ENCODE measurements at regions not wholly inside any gene's neighbourhood (a gene's known extent, or its start where the extent isn't known, plus 50 kb on each side); places are given as distances from the start of the nearest gene placed in this dataset.

- DNase-seq = no peak
Observed at GRCh38 chr11:71356280-71356876, 91.8 kb downstream of the DHCR7 start.

DNA sequence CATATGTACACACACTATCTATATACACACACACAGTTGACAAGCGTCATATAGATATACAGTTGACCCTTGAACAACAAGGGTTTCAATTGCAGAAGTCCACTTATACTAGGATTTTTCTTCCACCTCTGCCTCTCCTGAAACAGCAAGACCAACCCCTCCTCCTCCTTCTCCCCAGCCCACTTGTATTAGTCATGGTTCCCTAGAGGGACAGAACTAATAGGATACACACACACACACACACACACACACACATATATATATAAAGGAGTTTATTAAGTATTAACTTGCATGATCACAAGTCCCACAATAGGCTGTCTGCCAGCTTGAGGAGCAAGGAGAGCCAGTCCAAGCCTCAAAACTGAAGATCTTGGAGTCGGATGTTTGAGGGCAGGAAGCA lies 92.9 kb downstream of the DHCR7 start:
- DNase-seq = no peak

- no peak for DNase-seq
Observed at GRCh38 chr11:71354394-71355105, 93.6 kb downstream of the DHCR7 start.

- no peak for DNase-seq
Observed at GRCh38 chr11:71352748-71353147, 95.4 kb downstream of the DHCR7 start.

- DNase-seq = no peak
Observed at GRCh38 chr11:71352226-71352625, 96.0 kb downstream of the DHCR7 start.

DNA sequence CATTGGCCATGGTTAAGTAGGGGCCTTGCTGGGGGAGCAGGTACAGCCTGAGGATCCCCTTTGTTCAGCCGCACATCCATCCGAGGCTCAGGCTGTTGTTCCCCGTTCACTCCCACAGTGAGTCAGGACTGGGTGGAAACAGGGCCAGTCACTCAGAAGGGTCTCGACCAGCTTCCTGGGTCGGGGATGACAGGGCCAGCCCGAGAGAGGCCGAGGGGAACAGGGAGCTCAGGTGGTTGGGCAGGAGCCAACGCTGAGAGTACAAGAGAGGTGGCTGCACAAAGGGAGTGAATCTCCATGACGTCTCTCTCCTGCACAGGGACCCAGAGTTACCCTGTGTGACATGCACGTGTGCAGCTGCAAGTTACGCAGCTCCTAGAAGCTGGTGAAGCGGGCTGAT lies 97.2 kb upstream of the SHANK2 start:
- DNase-seq = no peak

DNA sequence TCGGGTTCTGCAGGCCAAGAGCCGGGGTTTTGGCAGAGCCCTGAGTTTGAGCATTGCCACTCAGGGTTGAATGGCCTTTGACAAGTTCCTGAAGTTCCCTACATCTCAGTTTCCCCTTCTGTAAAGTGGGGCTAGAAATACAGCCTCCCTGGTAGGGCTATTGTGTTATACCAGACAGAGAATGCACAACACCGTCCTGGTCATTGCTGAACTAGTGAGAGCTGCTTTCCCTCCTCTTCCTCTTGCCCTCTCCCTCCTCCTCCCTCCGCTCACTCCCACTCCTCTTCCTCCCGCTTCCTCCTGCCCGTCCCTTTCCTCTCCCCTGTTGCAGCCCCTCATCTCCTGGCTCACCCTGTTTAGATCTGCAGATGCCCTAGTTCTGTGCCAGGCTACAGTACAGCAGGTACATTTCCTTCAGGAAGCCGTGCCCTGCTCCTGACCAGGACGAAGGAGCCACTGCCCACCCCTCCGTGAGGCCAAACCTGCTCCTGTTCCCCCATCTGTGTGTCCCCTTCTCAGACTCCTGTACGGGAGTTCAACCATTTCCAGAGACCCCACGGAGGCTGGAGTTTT lies 91.5 kb upstream of the SHANK2 start:
- DNase-seq = no peak

DNA sequence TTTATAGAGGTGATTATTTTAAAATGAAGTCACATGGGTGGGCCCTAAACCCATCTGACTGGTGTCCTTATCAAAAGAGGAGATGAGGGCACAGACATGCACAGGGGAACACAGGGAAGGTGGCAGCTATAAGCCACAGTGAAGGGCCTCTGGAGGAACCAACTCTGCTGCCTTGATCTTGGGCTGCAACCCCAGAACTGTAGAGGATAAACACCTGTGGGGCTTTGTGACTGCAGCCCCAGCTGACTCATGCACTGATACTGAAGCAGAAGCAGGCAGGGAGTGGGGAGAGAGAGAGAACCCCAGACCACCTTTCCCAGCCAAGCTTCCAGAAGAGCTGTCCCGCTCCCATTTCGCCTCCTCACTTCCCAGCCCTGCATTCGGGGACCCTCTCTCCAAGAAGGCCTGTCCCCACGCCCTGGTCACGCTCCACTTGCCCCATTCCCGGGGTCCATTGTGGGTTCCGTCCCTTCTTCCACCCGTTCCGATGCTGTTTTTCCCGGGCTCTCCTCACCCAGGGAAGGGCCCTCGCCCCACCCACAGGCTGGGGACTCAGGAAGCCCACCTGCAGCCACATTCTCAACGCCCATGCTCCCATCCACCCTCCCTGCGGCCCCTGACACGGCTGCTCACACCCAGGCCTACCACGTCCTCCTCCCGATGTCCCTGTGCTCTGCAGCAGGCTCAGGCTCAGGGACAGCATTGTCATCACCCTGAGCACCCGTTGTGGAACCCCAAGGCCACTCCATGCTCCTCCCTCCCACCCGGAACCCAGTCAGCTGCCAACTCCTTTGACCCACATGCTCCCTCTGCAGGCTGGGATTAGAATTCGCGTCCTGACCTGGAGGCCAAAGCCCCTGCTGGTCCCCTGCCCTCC lies 90.8 kb upstream of the SHANK2 start:
- peak; percentile 39 for DNase-seq

- no peak for DNase-seq
Observed at GRCh38 chr11:71342116-71342515, 89.7 kb upstream of the SHANK2 start.

GRCh38 chr11:71341596-71341995 lies 89.2 kb upstream of the SHANK2 start:
- DNase-seq = no peak

- DNase-seq = no peak
Observed at GRCh38 chr11:71341173-71341572, 88.8 kb upstream of the SHANK2 start.

GRCh38 chr11:71340086-71340606 lies 87.8 kb upstream of the SHANK2 start:
- no peak for DNase-seq

GRCh38 chr11:71339396-71339881 lies 87.1 kb upstream of the SHANK2 start:
- no peak for DNase-seq

DNA sequence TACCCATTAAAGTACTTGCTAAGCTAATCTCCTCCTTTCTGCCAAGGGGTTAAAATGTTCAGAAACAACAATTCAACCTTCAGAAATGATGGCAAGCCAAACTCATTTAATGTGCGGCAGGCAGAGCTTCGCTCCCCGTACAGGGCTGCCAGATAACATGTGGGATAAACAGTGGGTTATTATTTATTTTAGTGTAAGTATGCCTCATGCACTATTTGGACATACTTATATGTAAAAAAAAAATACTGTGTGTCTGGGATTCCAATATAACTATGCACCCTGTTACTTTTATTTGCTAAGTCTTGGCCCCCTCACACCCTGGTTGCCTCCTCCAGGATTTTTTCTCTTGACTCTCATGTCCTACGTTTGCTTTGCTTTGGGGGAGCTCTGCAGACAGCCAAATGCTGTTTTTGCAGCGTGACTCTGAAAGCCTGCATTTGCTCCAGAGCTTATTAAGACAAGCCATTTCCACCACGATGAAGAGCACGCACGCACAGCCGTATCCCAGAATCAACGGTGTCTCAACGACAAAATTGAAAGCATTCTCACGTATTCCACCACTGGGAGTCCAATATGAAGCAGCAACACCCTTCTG lies 86.5 kb upstream of the SHANK2 start:
- DNase-seq = no peak

GRCh38 chr11:71336996-71337754 lies 84.8 kb upstream of the SHANK2 start:
- DNase-seq = no peak

DNA sequence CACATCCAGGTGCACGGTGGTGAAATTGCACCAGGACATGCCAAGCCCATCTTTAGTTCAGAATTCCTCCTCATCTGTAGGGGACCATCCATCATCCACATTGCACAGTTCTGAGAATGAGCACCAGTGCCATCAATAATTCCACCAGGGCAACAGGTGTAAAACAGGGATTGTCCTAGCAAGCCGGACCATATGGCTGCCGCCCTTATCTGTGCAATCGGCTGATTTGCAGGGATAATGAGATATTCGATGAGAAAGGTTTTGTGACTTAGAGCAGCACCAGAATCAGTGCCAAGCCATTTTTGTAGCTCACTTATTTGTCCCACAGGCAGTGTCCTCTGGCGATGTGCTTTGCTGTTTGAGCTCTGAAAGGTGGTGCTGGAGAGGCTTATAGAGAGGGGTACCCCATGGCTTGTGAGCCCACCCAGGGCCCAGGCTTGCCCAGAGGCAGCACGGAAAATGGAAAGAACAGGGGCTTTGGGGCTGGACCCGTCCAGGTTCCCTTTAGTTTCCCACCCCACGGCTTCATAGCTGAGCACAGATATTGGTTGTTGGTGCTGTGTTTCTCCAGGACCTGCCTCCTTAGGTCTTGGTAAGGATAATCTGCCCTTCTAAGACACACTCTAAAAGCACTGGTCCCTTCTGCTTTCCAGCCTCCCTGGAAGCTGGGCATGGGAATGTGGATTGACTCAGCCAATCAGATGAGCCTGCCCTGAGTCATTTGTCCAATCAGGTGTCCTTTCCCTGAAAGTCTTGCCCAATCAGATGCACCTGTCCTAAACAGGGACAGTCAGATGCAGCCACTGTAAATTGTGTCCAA lies 84.0 kb upstream of the SHANK2 start:
- no peak for DNase-seq

DNA sequence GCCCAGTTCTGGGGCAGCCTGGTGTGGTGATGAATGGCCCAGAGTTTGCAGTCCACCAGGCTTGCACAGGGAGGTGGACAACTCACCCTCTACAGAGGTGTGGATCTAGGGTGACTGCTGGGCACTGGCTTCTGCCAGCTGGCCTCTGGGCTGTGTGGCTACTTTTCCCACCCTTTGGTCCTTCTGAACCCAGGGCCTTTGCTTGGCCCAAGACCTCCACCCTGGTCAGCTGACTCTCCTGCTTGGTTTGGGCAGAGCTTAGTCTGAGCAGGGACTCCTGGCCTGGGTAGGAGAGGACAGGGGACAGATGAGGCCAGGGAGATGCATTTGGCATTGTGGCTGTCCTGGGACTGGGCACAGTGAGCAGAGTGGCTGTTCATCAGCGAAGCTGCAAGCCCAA lies 83.0 kb upstream of the SHANK2 start:
- DNase-seq = no peak

DNA sequence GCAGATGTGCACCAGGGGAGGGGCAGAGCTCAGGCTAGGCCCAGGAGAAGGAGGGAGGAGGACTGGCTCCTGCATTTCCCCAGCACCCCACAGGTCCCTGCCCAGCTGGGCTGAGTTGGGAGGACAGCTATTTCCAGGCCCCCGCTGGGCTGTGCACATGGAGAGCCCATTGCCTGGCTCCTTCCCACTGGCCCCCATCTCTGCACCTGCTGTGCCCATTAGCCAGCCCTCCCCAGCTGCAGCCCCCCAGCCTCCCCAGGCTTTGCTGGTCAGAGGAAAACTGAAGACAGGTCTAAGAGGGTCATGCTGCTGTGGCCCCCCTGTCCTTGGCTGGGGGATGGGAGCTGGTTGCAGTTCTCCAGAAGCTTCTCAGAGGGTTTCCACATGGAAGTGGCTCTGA lies 81.8 kb upstream of the SHANK2 start:
- DNase-seq = no peak

- no peak for DNase-seq
Observed at GRCh38 chr11:71333473-71333872, 81.1 kb upstream of the SHANK2 start.

DNA sequence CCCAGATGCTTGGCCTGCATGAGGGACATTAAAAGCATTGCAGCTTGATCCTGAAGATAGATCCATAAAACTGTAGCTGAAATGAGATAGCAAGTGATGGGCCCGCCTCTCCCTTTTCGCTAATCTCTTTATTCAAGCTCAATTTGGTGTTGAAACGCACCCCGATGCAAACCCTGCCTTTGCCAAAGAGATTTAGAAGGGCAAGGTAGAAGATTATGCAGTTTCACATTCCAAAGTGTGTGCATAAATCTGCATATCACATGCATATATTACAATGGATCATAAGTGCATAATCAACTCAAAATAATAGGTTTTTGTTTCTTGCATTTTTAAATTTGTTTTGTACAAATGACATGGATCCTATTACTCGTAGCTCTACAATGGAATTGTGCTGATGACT lies 80.1 kb upstream of the SHANK2 start:
- no peak for DNase-seq

- no peak for DNase-seq
Observed at GRCh38 chr11:71332046-71332445, 79.7 kb upstream of the SHANK2 start.

Measured in activated CD4-positive, alpha-beta T cell treated with anti-CD3 and anti-CD28 coated beads, Interleukin-10, Interleukin-2, amounts not matched to agents 100 ng/mL and 50 ng/mL, durations not matched to agents 16 hours and 8 hours (primary cell).